ENCODE measurements at regions not wholly inside any gene's neighbourhood (a gene's known extent, or its start where the extent isn't known, plus 50 kb on each side); places are given as distances from the start of the nearest gene placed in this dataset.

GRCh38 chr13:85725433-85725832 lies 73.8 kb downstream of the SLITRK6 start:
- H3K4me3 Mint-ChIP-seq (ENCODE audit: unreplicated experiment) = no peak overlapping the region
- no peak overlapping the region for H3K4me3 ChIP-seq (ENCODE audit: low read depth, low read length)
- H3K27me3 ChIP-seq (replicated peaks; ENCODE audit: control insufficient read depth, insufficient read depth, low read length) = no peaks in the 10 kb centered on the region
- BruUV-seq (replicated peaks) = no TSS peak
- no peaks in the 10 kb centered on the region for H3K4me1 ChIP-seq
- H3K9me3 ChIP-seq = no peaks in the 10 kb centered on the region
- CTCF ChIA-PET = no interaction called here
- no peaks in the 10 kb centered on the region for H3K36me3 Mint-ChIP-seq (ENCODE audit: insufficient read depth, unreplicated experiment)
- H3K27ac Mint-ChIP-seq (ENCODE audit: unreplicated experiment) = no peak overlapping the region
- H3K4me1 Mint-ChIP-seq (ENCODE audit: low read depth, unreplicated experiment) = no peaks in the 10 kb centered on the region
- no peaks in the 10 kb centered on the region for H3K27me3 Mint-ChIP-seq (ENCODE audit: insufficient read depth, unreplicated experiment)
- TF ChIP-seq, protein P1, sequence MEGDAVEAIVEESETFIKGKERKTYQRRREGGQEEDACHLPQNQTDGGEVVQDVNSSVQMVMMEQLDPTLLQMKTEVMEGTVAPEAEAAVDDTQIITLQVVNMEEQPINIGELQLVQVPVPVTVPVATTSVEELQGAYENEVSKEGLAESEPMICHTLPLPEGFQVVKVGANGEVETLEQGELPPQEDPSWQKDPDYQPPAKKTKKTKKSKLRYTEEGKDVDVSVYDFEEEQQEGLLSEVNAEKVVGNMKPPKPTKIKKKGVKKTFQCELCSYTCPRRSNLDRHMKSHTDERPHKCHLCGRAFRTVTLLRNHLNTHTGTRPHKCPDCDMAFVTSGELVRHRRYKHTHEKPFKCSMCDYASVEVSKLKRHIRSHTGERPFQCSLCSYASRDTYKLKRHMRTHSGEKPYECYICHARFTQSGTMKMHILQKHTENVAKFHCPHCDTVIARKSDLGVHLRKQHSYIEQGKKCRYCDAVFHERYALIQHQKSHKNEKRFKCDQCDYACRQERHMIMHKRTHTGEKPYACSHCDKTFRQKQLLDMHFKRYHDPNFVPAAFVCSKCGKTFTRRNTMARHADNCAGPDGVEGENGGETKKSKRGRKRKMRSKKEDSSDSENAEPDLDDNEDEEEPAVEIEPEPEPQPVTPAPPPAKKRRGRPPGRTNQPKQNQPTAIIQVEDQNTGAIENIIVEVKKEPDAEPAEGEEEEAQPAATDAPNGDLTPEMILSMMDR (IDR thresholded peaks at IDR 0.05; ENCODE audit: insufficient read depth in 1 of 2, low read depth in 1 of 2, low read length in 1 of 2, severe bottlenecking in 1 of 2, unreplicated experiment in 1 of 2) = no peak
- DNase-seq = no peak
- POLR2A ChIA-PET = no interaction called here
- no peaks in the 10 kb centered on the region for H3K36me3 ChIP-seq (ENCODE audit: control insufficient read depth, insufficient read depth, low read length)
- H3K9me3 Mint-ChIP-seq (ENCODE audit: unreplicated experiment) = no peaks in the 10 kb centered on the region
- intact Hi-C loops (cut with micrococcal nuclease; ENCODE audit: unreplicated experiment) = no loop called here

DNA sequence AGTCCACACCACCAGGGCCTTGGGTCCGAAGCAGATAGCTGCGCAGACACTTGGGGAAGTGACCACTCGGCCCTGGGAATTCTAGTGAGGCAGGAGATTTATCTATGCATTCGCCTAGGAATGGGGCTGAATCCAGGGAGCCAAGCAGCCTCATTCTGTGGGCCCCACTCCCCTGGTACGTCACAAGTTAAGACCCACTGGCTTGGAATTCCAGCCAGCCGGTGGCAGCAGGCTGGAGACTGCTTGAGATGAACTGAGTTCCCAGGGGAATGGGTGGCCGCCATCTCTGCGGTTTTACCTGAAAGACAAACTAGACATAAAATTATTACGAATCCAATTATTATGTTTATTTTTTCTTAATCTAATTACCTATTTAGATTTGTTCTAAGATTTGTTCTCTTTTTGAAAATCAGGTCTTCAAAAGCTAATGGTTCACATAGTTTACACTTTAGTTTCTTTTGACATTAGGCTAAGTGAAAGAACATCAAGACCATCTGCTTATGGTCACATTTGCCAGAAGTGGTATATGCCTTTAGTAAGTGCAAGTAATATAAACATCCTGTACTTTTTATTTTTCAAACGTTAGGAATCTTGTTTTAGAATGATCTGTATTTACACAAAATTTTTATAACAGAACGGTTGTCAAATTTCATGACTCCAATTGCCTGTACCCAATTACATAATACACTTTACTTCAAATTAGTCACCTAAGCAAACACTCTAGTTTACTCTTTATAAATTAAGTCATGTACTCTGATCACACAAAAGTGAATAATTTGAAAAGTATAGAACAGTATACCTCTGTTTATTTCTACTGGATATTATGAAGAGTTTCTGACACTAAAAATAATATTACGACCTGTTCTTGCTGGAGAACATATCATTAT lies 74.4 kb downstream of the SLITRK6 start:
- Histone ChIP-seq H3K4me3 (ENCODE audit: low read depth, low read length) (no peak overlapping the region), H3K9me3 (no peaks in the 10 kb centered on the region), H3K27me3 (replicated peaks; ENCODE audit: control insufficient read depth, insufficient read depth, low read length) (no peaks in the 10 kb centered on the region), H3K36me3 (ENCODE audit: control insufficient read depth, insufficient read depth, low read length) (no peaks in the 10 kb centered on the region), H3K4me1 (no peaks in the 10 kb centered on the region)
- ChIA-PET CTCF (no interaction called here), POLR2A (no interaction called here)
- H3K27ac Mint-ChIP-seq (ENCODE audit: unreplicated experiment) = no peak overlapping the region
- intact Hi-C loops (cut with micrococcal nuclease; ENCODE audit: unreplicated experiment) = no loop called here
- H3K27me3 Mint-ChIP-seq (ENCODE audit: insufficient read depth, unreplicated experiment) = no peaks in the 10 kb centered on the region
- no peaks in the 10 kb centered on the region for H3K36me3 Mint-ChIP-seq (ENCODE audit: insufficient read depth, unreplicated experiment)
- DNase-seq = no peak
- no TSS peak for BruUV-seq (replicated peaks)
- no peaks in the 10 kb centered on the region for H3K4me1 Mint-ChIP-seq (ENCODE audit: low read depth, unreplicated experiment)
- no peak overlapping the region for H3K4me3 Mint-ChIP-seq (ENCODE audit: unreplicated experiment)
- TF ChIP-seq, protein P1 (IDR thresholded peaks at IDR 0.05; ENCODE audit: insufficient read depth in 1 of 2, low read depth in 1 of 2, low read length in 1 of 2, severe bottlenecking in 1 of 2, unreplicated experiment in 1 of 2) = no peak
- H3K9me3 Mint-ChIP-seq (ENCODE audit: unreplicated experiment) = no peaks in the 10 kb centered on the region

GRCh38 chr13:85719749-85720148 lies 79.5 kb downstream of the SLITRK6 start:
- Histone ChIP-seq H3K4me3 (ENCODE audit: low read depth, low read length) (no peak overlapping the region), H3K4me1 (no peaks in the 10 kb centered on the region), H3K9me3 (no peaks in the 10 kb centered on the region), H3K36me3 (ENCODE audit: control insufficient read depth, insufficient read depth, low read length) (no peaks in the 10 kb centered on the region), H3K27me3 (replicated peaks; ENCODE audit: control insufficient read depth, insufficient read depth, low read length) (no peaks in the 10 kb centered on the region)
- DNase-seq = no peak
- POLR2A ChIA-PET = no interaction called here
- TF ChIP-seq, protein P1 (IDR thresholded peaks at IDR 0.05; ENCODE audit: insufficient read depth in 1 of 2, low read depth in 1 of 2, low read length in 1 of 2, severe bottlenecking in 1 of 2, unreplicated experiment in 1 of 2) = no peak
- CTCF ChIA-PET = no interaction called here
- Mint-ChIP-seq H3K36me3 (ENCODE audit: insufficient read depth, unreplicated experiment) (no peaks in the 10 kb centered on the region), H3K4me3 (ENCODE audit: unreplicated experiment) (no peak overlapping the region), H3K9me3 (ENCODE audit: unreplicated experiment) (no peaks in the 10 kb centered on the region), H3K27ac (ENCODE audit: unreplicated experiment) (no peak overlapping the region), H3K27me3 (ENCODE audit: insufficient read depth, unreplicated experiment) (no peaks in the 10 kb centered on the region), H3K4me1 (ENCODE audit: low read depth, unreplicated experiment) (no peaks in the 10 kb centered on the region)
- BruUV-seq (replicated peaks) = no TSS peak
- intact Hi-C loops (cut with micrococcal nuclease; ENCODE audit: unreplicated experiment) = no loop called here

Measured in Caco-2 (cell line).